RWPE1 (cell line): ENCODE measurements at regions not wholly inside any gene's neighbourhood (a gene's known extent, or its start where the extent isn't known, plus 50 kb on each side); places are given as distances from the start of the nearest gene placed in this dataset.

ENCODE experiments used
- CTCF ChIA-PET: fragments of 350-600 bp; sonication (Branson Sonifier 250); formaldehyde crosslinking; extraction: SDS; loops from one replicate; lab custom pipeline; 2021; lab: Yijun Ruan, JAX
- POLR2A ChIA-PET: fragments of 400-600 bp; formaldehyde crosslinking; extraction: SDS; loops from one replicate; lab custom pipeline; 2020; ENCODE audit warnings: antibody characterized with exemption; ENCODE audit not compliant: low non-redundant PET; lab: Yijun Ruan, JAX
- DNase-seq: peaks from one replicate; pipeline ENCODE4 v3.0.0; 2012; ENCODE audit warnings: low spot score
- H3K27ac ChIP-seq: fragments of 450-650 bp; 2 replicates; pipeline ENCODE4 v1.5.1; 2017
- CTCF ChIP-seq: fragments of 450-650 bp; conservative IDR thresholded peaks from 2 replicates; pipeline ENCODE4 v1.5.1; 2017; ENCODE audit warnings: low read depth, mild to moderate bottlenecking

- no peak overlapping the region for H3K27ac ChIP-seq
- no peak for DNase-seq
- ChIA-PET POLR2A (no interaction called here), CTCF (no interaction called here)
- no peak for TF ChIP-seq CTCF
These were observed 706.4 kb upstream of the NR2F2 start for GRCh38 chr15:95624100-95624499.

GRCh38 chr15:95624616-95625361, 705.7 kb upstream of the NR2F2 start:
- TF ChIP-seq CTCF, result no peak
- ChIA-PET CTCF (interaction anchor here (0.6 kb wide), 1 partner anchor 144 kb away, joined by 3 read pairs; no protein-coding TSS in a partner anchor), POLR2A (no interaction called here)
- no peak for DNase-seq
- no peak overlapping the region for H3K27ac ChIP-seq

DNA sequence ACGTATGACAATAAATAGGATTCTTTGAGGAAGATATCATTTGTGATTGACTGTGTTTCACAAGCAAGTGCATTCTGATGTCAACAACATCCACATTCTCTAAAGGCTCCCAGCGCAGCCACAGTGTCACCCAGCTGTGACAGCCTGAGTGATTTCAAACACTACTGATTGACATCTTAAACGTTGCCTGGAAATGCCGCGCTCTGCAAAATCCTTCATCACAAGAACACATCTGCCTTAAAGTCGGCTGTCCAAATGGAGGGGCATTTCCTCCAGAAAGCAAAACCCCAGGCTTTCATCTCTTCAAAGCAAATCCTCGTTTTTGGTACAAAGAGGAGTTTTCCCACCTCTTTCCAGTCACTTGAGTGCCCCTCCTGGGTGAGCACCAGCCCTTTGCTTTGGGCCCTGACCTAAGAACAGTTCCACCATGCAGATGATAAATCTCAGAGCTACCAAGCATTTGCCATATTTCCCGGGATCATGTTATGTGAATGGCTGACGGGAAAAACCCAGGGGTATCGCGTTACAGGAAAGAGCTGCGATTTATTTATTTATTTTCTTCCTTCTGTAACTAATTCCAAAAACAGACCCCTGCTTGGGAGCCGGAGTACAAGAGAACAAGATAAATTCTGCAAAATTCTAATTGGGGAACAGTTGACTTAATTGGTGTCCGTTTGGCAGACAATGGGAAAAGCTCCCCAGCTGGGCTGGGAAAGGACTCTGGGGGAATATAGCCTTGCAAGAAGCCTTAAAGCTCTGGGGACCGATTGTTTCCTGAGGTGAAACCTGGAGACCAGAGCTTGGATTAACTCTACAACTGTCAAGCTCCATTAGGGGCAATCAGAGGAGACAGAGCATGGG, 703.8 kb upstream of the NR2F2 start:
- ChIA-PET POLR2A (no interaction called here), CTCF (no interaction called here)
- no peak overlapping the region for H3K27ac ChIP-seq
- no peak for DNase-seq
- no peak for TF ChIP-seq CTCF

DNA sequence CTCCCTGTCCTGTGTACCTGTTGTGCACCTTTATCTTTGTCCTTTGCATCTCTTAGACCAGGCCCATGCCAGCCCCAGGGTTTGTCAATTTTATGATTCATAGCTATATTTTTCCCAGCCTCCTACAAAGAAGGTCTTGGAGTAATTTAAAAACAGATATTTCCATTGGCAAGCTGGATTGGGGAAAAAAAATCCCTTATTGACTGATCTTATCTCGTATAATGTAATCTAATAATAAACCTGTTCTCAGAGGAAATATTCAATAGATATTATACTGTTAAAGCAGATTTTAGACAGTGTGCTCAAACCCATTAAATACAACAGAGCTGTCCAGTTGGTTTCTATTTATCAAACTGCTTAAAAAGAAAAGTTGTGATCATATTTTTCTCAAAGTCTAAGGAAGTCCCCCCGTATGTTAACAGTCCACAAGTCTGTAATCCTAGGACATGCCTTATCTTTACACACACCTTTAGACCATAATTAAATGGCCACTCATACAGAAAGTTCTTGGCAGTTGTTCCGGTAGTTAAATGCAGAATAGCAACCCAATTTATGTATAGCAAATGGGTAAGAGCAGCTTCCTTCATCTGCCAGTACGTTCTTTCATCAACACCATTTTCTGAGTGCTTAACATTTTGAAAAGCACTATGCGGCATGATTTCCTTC, 700.9 kb upstream of the NR2F2 start:
- CTCF ChIA-PET, result interaction anchor here (0.7 kb wide), 2 partner anchors 23 to 956 kb away, joined by 3 read pairs; no protein-coding TSS in a partner anchor
- no peak for TF ChIP-seq CTCF
- POLR2A ChIA-PET, result no interaction called here
- H3K27ac ChIP-seq, result no peak overlapping the region
- DNase-seq, result no peak

GRCh38 chr15:95630683-95631082, 699.8 kb upstream of the NR2F2 start:
- ChIA-PET POLR2A (no interaction called here), CTCF (no interaction called here)
- no peak for DNase-seq
- no peak overlapping the region for H3K27ac ChIP-seq
- TF ChIP-seq CTCF, result no peak

GRCh38 chr15:95635666-95636065, 694.8 kb upstream of the NR2F2 start:
- DNase-seq, result no peak
- no peak overlapping the region for H3K27ac ChIP-seq
- CTCF ChIA-PET, result interaction anchor here (0.5 to 0.6 kb wide), 2 partner anchors 78 to 684 kb away, joined by 3 read pairs; no protein-coding TSS in a partner anchor
- POLR2A ChIA-PET, result no interaction called here
- no peak for TF ChIP-seq CTCF
